Right forelimb (tissue), 1 donor: ENCODE measurements at regions not wholly inside any gene's neighbourhood (a gene's known extent, or its start where the extent isn't known, plus 50 kb on each side); places are given as distances from the start of the nearest gene placed in this dataset.
"Not testable (repeated sequence)": the region's sequence is repeated elsewhere in the genome, so short reads cannot be mapped to it uniquely, and the experiment has no call there.

Source experiments
- DNase-seq: peaks from one replicate; pipeline ENCODE4 v3.0.0-alpha.2; 2018

- DNase-seq = no peak
These were observed 751.9 kb upstream of the NEGR1 start for GRCh38 chr1:73034271-73034670.

DNA sequence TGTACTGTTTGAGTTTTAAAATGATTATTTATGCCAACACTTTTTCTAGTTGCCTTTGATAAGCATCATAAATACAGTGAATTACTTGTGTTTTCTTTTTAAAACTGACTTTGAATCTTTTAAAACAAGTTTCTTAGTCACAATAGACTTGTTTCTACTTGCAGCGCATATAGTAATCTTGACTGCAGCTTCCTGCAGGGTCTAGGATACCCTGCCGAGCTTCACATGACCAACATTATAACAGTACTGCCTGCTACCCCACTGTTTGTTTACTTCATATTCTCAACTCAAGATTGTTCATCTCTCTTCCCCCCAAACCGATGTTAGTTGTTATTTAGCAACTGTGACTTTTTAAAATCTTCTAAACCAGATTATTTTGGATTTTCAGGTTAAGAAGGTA lies 751.3 kb upstream of the NEGR1 start:
- no peak for DNase-seq

DNA sequence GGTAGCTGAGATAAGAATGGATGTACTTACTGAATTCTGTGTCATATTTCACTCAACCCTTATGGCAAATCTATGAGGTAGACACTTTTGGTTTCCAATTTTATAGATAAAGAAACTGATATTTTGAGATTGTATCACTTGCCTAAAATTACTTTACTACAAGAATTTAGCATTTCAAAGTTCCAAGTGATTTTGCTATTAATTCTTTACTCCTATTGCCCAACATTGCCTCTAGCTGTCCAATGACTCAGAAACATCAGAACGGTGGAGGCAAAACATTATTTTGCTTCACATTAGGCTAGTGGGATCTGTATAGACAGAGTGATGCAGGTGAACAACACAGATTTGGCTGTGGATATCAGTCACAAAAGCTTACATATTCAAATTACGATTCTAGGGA lies 747.2 kb upstream of the NEGR1 start:
- DNase-seq = no peak

- DNase-seq = no peak
These were observed 743.8 kb upstream of the NEGR1 start for GRCh38 chr1:73026114-73026513.

DNA sequence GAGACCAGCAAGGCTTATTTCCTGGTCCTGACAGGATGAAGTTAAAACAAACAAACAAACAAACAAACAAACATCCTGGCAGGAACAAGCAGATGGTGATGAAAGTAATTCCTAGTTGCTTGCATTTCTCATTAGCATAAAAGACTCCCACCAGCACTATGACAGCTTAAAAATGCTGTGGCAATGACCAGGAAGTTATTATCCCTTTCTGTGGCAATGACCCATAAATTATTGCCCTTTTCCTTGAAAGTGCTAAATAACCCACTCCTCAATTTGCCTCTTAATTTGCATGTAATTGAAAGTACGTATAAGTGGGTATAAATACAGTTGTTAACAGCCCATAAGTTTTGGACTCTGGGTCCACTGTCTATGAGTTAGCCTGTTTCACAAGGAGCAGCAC lies 727.6 kb upstream of the NEGR1 start:
- no peak for DNase-seq

- no peak for DNase-seq
These were observed 727.0 kb upstream of the NEGR1 start for GRCh38 chr1:73009311-73009710.

DNA sequence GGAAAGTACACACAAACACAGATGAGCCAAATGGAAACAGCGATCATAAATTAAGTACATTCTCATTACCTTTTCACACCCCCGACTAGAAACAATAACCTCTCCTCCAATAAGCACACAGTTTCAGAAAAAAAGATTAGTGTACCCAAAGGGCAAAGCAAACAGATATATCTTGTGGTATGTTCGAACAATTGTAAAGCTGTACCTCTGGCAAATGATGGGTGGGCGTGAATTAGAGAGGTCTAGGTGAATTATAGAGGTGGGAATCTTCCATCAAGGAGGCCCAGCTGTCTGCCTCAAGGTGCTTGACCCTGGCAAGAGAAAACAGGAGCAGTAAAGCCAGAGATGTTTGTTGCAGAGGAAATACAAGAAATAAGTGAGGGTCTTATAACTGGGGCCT lies 715.3 kb upstream of the NEGR1 start:
- DNase-seq = no peak

DNA sequence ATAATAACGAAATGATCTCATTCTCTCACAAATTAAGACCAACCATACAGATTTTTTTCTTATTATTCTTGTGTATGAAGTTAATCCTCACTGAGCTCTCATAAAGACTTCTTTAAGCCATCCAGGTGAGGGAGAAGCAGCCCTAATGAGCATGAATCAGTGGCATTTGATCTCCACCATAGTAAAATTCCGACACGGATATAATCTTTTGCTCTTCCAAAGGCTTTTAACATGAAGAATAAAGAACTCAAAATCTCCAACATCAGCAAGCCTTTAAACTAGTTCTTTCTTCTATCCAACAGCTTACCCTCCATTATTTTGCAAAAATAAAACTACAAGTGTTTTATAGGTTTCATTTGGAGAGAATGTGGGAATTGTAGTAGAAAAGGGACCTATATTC lies 714.7 kb upstream of the NEGR1 start:
- DNase-seq = no peak

DNA sequence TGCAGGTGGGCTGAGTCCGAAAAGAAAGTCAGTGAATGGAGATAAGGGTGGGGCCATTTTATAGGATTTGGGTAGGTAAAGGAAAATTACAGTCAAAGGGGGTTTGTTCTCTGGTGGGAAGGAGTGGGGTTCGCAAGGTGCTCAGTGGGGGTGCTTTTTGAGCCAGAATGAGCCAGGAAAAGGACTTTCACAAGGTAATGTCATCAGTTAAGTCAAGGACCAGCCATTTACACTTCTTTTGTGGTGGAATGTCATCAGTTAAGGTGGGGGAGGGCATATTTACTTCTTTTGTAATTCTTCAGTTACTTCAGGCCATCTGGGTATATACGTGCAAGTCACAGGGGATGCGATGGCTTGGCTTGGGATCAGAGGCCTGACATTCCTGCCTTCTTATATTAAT lies 705.5 kb upstream of the NEGR1 start:
- DNase-seq = not testable (repeated sequence)

GRCh38 chr1:72986591-72987290 lies 704.4 kb upstream of the NEGR1 start:
- no peak for DNase-seq

GRCh38 chr1:72985024-72985423 lies 702.7 kb upstream of the NEGR1 start:
- DNase-seq = not testable (repeated sequence)

- not testable (repeated sequence) for DNase-seq
These were observed 700.7 kb upstream of the NEGR1 start for GRCh38 chr1:72983011-72983410.

GRCh38 chr1:72969461-72969860 lies 687.1 kb upstream of the NEGR1 start:
- DNase-seq = no peak

GRCh38 chr1:72954943-72955342 lies 672.6 kb upstream of the NEGR1 start:
- DNase-seq = no peak

DNA sequence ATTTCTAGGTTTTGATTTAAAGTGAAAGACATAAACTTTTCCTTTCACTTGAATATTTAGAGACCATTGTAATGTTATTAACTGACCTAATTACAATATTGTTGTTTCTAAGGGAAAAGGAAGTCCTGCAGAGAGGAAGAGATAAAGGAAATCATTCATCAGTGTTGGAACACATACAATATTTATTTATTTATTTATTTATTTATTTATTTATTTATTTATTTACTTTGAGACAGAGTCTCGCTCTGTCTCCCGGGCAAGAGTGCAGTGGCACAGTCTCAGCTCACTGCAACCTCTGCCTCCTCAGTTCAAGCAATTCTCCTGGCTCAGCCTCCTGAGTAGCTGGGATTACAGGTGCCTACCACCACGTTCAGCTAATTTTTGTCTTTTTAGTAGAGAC lies 668.6 kb upstream of the NEGR1 start:
- DNase-seq = not testable (repeated sequence)

DNA sequence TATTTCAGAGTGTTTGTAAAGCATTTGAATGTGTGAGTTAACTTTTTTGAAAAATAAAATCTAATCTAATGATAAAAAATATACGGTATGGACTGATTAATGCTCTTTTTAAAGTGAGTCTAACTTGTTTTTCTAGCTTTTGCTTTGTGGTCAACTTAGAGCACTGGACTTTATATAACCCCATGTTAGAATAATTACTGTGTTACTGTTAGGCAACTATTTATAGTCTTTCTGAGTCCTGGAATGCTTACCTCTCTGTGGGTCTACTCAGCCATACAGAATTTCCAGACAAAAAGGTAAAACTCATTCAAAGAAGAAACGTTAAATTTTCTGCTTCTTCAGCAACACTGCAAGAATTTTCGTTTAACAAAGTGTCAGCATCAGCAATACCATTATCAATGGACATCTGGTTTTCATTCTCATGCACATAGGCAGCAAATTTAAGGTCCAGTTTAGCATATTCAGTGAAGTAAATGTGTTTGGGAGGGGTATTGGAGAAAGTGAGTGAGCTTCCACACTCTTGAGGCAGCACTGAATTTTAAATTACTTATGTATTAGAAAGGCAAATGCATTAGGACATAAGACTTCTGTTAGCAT lies 664.7 kb upstream of the NEGR1 start:
- DNase-seq = no peak

DNA sequence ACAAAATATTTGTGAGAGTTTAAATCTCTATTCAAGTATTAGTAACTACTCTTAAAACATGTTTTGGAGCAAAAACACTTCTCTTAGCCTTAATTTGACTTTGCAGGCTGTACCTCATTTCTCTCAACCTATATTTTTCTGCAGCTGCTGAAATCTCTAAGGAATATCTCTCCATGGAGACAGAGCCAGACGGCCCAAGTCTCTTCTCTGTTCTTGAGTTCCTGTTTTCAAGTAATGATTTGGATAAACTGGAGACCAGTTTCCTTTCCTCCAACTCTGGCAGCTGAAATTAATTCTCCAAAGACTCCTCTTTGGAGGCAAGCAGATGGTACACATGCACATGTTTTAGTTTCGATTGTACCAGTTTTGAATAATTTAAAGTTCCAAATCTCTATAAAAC lies 659.7 kb upstream of the NEGR1 start:
- DNase-seq = no peak

DNA sequence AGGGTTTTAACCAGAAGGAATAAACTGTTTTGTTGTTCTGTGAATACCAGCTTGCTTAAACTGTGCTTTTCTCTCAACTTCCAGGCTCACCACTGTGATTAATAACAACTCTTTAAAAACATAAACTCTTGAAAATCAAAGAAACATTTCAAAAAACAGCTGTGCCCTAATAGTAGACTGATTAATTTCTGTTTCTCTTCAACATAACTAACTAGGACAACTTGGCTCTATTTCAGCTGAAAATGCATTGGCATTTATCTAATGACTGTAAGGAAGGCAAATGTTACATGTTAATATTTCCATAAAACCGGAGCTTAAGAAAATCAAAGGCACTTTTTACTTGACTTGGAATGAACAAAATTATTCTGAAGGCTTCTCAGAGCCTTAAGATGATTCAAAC lies 656.1 kb upstream of the NEGR1 start:
- DNase-seq = no peak

GRCh38 chr1:72937905-72938304 lies 655.6 kb upstream of the NEGR1 start:
- DNase-seq = no peak

GRCh38 chr1:72936942-72937341 lies 654.6 kb upstream of the NEGR1 start:
- no peak for DNase-seq

- no peak for DNase-seq
These were observed 653.9 kb upstream of the NEGR1 start for GRCh38 chr1:72936151-72936740.

- no peak for DNase-seq
These were observed 649.7 kb upstream of the NEGR1 start for GRCh38 chr1:72932025-72932424.

- no peak for DNase-seq
These were observed 648.2 kb upstream of the NEGR1 start for GRCh38 chr1:72930528-72930927.

DNA sequence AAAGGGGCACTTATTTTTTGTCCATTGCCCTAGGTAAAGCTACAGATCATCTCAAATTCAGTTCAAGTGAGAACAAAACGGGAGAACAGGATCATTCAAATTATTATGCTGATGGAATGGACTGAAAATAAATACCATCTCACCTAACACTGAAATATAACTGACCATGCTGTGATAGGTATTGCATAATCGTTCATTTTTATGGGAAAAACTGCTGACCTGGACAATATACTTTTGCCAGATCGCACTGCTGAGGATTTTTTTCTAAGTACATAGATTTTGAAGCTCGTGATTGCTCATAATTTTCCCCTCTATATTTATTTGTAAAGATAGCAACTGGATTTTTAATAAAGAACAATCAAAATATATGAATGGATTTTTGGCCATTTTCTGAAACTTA lies 636.6 kb upstream of the NEGR1 start:
- DNase-seq = no peak

- DNase-seq = no peak
These were observed 635.6 kb upstream of the NEGR1 start for GRCh38 chr1:72917920-72918319.
